ENCODE measurements at regions not wholly inside any gene's neighbourhood (a gene's known extent, or its start where the extent isn't known, plus 50 kb on each side); places are given as distances from the start of the nearest gene placed in this dataset.
"Not testable (repeated sequence)": the region's sequence is repeated elsewhere in the genome, so short reads cannot be mapped to it uniquely, and the experiment has no call there.

DNA sequence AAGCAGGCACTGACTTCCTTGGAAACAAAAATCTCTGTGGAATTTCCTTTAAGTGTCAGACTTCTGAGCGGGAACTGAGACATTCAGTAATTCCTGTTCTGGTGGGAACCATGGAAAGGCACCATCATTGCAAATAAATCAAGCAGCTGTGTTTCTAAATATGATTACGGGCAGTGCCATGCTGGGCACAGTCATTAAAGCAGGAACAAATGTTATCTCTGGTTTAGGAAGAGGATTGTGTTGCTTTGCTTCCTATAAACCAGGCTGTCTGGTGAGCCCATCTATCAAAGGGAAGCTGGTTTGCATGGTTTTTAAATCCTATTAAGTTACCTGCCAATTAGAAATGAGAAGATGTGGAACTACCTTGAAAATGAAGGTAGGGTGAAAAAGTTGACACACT, 86.7 kb downstream of the EBLN2 start:
- peak overlapping the region; percentile 38 for H3K27ac ChIP-seq
- H3K27me3 ChIP-seq = no peaks in the 10 kb centered on the region
- WGBS (ENCODE audit: low lambda C conversion rate, missing lambda C conversion rate) = 35% methylated on average over 2 of the region's 2 CpGs
- H4K20me1 ChIP-seq (ENCODE audit: insufficient read depth, poor library complexity, severe bottlenecking) = no peaks in the 10 kb centered on the region
- no peak for DNase-seq (ENCODE audit: low spot score)
- H2AFZ ChIP-seq = no peak overlapping the region
- H3K4me3 ChIP-seq = no peak overlapping the region
- no peaks in the 10 kb centered on the region for H3K79me2 ChIP-seq
- H3K4me1 ChIP-seq (ENCODE audit: insufficient read depth) = peaks cover 20% of the 10 kb centered on the region
- TF ChIP-seq, protein P1, sequence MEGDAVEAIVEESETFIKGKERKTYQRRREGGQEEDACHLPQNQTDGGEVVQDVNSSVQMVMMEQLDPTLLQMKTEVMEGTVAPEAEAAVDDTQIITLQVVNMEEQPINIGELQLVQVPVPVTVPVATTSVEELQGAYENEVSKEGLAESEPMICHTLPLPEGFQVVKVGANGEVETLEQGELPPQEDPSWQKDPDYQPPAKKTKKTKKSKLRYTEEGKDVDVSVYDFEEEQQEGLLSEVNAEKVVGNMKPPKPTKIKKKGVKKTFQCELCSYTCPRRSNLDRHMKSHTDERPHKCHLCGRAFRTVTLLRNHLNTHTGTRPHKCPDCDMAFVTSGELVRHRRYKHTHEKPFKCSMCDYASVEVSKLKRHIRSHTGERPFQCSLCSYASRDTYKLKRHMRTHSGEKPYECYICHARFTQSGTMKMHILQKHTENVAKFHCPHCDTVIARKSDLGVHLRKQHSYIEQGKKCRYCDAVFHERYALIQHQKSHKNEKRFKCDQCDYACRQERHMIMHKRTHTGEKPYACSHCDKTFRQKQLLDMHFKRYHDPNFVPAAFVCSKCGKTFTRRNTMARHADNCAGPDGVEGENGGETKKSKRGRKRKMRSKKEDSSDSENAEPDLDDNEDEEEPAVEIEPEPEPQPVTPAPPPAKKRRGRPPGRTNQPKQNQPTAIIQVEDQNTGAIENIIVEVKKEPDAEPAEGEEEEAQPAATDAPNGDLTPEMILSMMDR (IDR thresholded peaks at IDR 0.05; ENCODE audit: poor library complexity) = no peak
- TF ChIP-seq EZH2phosphoT487 (IDR thresholded peaks at IDR 0.05; ENCODE audit: low read depth, severe bottlenecking, unreplicated experiment) = no peak
- TF ChIP-seq EZH2 (IDR thresholded peaks at IDR 0.05; ENCODE audit: borderline replicate concordance) = no peak
- no peaks in the 10 kb centered on the region for H3K9me3 ChIP-seq (ENCODE audit: low read depth)
- H3K36me3 ChIP-seq (replicated peaks; ENCODE audit: insufficient read depth, low read depth) = no peaks in the 10 kb centered on the region
- H3K9me2 ChIP-seq (replicated peaks; ENCODE audit: insufficient read depth) = no peaks in the 10 kb centered on the region
- H3K4me2 ChIP-seq = no peak overlapping the region

DNA sequence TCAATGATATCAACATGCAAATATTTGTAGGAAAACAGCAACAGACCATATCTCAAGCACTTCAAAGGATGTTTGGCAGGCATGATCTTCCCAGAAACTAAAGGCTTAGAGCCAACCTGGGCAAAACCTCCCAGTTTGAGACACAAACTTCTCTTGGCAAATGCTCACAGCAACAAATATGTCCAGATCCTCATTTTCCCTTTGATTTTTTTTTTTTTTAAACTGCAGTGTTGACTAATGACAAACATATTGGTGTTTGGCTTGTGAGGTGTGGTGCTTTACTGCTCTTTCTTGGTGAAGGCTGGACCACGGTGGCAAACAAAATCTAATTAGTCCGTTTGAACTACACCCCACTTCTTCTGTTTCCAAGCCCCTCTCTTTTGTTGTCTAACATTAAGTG, 87.2 kb downstream of the EBLN2 start:
- Histone ChIP-seq H3K27me3 (no peaks in the 10 kb centered on the region), H3K79me2 (no peaks in the 10 kb centered on the region), H3K4me3 (no peak overlapping the region), H3K4me2 (no peak overlapping the region), H3K4me1 (ENCODE audit: insufficient read depth) (peaks cover 20% of the 10 kb centered on the region), H3K36me3 (replicated peaks; ENCODE audit: insufficient read depth, low read depth) (no peaks in the 10 kb centered on the region), H2AFZ (no peak overlapping the region), H3K9me3 (ENCODE audit: low read depth) (no peaks in the 10 kb centered on the region), H3K9me2 (replicated peaks; ENCODE audit: insufficient read depth) (no peaks in the 10 kb centered on the region), H4K20me1 (ENCODE audit: insufficient read depth, poor library complexity, severe bottlenecking) (no peaks in the 10 kb centered on the region), H3K27ac (peak overlapping the region; percentile 38)
- peak; percentile 33 for DNase-seq (ENCODE audit: low spot score)
- TF ChIP-seq EZH2 (IDR thresholded peaks at IDR 0.05; ENCODE audit: borderline replicate concordance) = no peak
- TF ChIP-seq, protein P1 (IDR thresholded peaks at IDR 0.05; ENCODE audit: poor library complexity) = no peak
- no peak for TF ChIP-seq EZH2phosphoT487 (IDR thresholded peaks at IDR 0.05; ENCODE audit: low read depth, severe bottlenecking, unreplicated experiment)
- 19% methylated on average over 2 of the region's 2 CpGs for WGBS (ENCODE audit: low lambda C conversion rate, missing lambda C conversion rate)

DNA sequence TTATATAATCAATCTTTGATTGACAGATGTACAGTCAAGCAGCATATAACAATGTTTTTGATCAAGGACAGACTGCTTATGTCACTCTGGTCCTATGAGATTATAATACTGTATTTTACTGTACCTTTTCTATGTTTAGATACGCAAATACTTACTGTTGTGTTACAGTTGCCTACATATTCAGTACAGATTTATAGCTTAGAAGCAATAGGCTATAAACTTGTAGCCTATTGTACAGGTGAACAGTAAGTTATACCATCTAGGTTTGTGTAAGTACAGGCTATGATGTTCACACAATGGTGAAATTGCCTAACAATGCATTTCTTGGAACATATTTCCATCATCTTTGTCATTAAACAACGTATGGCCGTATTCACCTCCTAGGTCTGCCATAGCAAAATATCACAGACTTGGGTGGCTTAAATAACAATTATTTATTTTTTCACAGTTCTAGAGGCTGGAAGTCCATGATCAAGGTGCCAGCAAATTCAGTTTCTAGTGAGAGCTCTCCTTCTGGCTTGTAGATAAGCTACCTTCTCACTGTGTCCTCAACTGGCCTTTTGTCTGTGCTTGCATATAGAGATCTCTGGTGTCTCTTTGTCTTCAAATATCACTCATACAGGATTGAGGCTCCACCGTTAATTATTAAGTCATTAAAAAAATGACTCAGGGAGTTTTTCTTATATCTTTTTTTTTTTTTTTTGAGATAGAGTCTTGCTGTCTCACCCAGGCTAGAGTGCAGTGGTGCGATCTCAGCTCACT, 89.1 kb downstream of the EBLN2 start:
- no peak overlapping the region for H3K27ac ChIP-seq
- no peak overlapping the region for H3K4me3 ChIP-seq
- no peaks in the 10 kb centered on the region for H3K9me3 ChIP-seq (ENCODE audit: low read depth)
- no peaks in the 10 kb centered on the region for H3K27me3 ChIP-seq
- H3K36me3 ChIP-seq (replicated peaks; ENCODE audit: insufficient read depth, low read depth) = no peaks in the 10 kb centered on the region
- 95% methylated on average over 5 of the region's 5 CpGs for WGBS (ENCODE audit: low lambda C conversion rate, missing lambda C conversion rate)
- no peaks in the 10 kb centered on the region for H4K20me1 ChIP-seq (ENCODE audit: insufficient read depth, poor library complexity, severe bottlenecking)
- TF ChIP-seq, protein P1 (IDR thresholded peaks at IDR 0.05; ENCODE audit: poor library complexity) = no peak
- TF ChIP-seq EZH2 (IDR thresholded peaks at IDR 0.05; ENCODE audit: borderline replicate concordance) = no peak
- TF ChIP-seq EZH2phosphoT487 (IDR thresholded peaks at IDR 0.05; ENCODE audit: low read depth, severe bottlenecking, unreplicated experiment) = no peak
- no peaks in the 10 kb centered on the region for H3K9me2 ChIP-seq (replicated peaks; ENCODE audit: insufficient read depth)
- H2AFZ ChIP-seq = no peak overlapping the region
- no peak for DNase-seq (ENCODE audit: low spot score)
- H3K4me2 ChIP-seq = no peak overlapping the region
- no peaks in the 10 kb centered on the region for H3K79me2 ChIP-seq
- peaks cover 28% of the 10 kb centered on the region for H3K4me1 ChIP-seq (ENCODE audit: insufficient read depth)

DNA sequence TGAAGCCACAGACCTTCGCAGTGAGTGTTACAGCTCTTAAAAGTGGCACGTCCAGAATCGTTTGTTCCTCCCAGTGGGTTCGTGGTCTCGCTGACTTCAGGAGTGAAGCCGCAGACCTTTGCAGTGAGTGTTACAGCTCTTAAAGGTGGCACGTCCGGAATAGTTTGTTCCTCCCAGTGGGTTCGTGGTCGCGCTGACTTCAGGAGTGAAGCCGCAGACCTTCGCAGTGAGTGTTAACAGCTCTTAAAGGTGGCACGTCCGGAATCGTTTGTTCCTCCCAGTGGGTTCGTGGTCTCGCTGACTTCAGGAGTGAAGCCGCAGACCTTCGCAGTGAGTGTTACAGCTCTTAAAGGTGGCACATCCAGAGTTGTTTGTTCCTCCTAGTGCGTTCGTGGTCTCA, 91.1 kb downstream of the EBLN2 start:
- DNase-seq (ENCODE audit: low spot score); H3K9me2 ChIP-seq (replicated peaks; ENCODE audit: insufficient read depth); H3K27me3 ChIP-seq; H3K79me2 ChIP-seq; H3K4me3 ChIP-seq; H3K36me3 ChIP-seq (replicated peaks; ENCODE audit: insufficient read depth, low read depth); H2AFZ ChIP-seq; H4K20me1 ChIP-seq (ENCODE audit: insufficient read depth, poor library complexity, severe bottlenecking); H3K4me2 ChIP-seq; H3K27ac ChIP-seq; H3K9me3 ChIP-seq (ENCODE audit: low read depth): not testable (repeated sequence)
- 98% methylated on average over 22 of the region's 22 CpGs for WGBS (ENCODE audit: low lambda C conversion rate, missing lambda C conversion rate)
- peaks cover 20% of the 10 kb centered on the region for H3K4me1 ChIP-seq (ENCODE audit: insufficient read depth)

DNA sequence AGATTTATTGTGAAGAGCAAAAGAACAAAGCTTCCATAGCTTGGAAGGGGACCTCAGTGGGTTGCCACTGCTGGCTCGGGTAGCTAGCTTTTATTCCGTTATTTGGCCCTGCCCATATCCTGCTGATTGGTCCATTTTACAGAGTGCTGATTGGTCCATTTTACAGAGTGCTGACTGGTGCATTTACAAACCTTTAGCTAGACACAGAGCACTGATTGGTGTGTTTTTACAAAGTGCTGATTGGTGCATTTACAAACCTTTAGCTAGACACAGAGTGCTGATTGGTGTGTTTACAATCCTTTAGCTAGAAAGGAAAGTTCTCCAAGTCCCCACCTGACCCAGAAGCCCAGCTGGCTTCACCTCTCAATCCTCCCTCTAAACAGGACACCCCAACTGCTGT, 91.6 kb downstream of the EBLN2 start:
- H3K4me3 ChIP-seq; H3K27me3 ChIP-seq; DNase-seq (ENCODE audit: low spot score); H3K36me3 ChIP-seq (replicated peaks; ENCODE audit: insufficient read depth, low read depth); H3K27ac ChIP-seq; H4K20me1 ChIP-seq (ENCODE audit: insufficient read depth, poor library complexity, severe bottlenecking); H2AFZ ChIP-seq; H3K9me3 ChIP-seq (ENCODE audit: low read depth); H3K79me2 ChIP-seq; H3K9me2 ChIP-seq (replicated peaks; ENCODE audit: insufficient read depth); H3K4me2 ChIP-seq: not testable (repeated sequence)
- H3K4me1 ChIP-seq (ENCODE audit: insufficient read depth) = peaks cover 17% of the 10 kb centered on the region
- WGBS (ENCODE audit: low lambda C conversion rate, missing lambda C conversion rate) = 94% methylated on average over 2 of the region's 2 CpGs

DNA sequence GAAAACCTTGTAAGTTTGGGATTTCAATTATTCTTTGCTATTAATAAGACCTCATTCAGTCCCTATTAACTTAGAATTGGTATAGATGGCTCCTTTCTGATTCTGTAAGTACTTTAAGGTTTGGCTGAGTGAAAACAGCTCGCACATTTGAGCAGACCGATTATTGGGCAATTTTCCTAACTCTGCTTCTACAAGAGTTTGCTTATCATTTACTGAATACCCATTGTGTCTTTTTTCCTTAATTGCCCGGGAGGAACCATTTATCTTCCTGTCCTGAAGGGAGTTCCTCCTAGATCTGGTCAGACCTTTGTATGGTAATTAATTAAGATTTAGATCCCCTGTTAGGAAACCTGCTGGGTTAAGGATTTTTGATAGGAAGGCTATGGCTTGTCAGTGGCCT, 92.8 kb downstream of the EBLN2 start:
- 17% methylated on average over 3 of the region's 3 CpGs for WGBS (ENCODE audit: low lambda C conversion rate, missing lambda C conversion rate)
- H3K9me3 ChIP-seq (ENCODE audit: low read depth); H3K4me1 ChIP-seq (ENCODE audit: insufficient read depth); H3K36me3 ChIP-seq (replicated peaks; ENCODE audit: insufficient read depth, low read depth); H3K9me2 ChIP-seq (replicated peaks; ENCODE audit: insufficient read depth); H3K27me3 ChIP-seq; H3K4me2 ChIP-seq; H4K20me1 ChIP-seq (ENCODE audit: insufficient read depth, poor library complexity, severe bottlenecking); H3K79me2 ChIP-seq; H3K4me3 ChIP-seq; H2AFZ ChIP-seq; H3K27ac ChIP-seq; DNase-seq (ENCODE audit: low spot score): not testable (repeated sequence)
